A673 (cell line): ENCODE measurements at regions not wholly inside any gene's neighbourhood (a gene's known extent, or its start where the extent isn't known, plus 50 kb on each side); places are given as distances from the start of the nearest gene placed in this dataset.

Experiments
- BruUV-seq: library from RNA; stranded (reverse); fragments of 400-500 nt; replicated peaks from 2 replicates; lab custom pipeline; 2021; lab: Mats Ljungman, UMichigan
- CTCF ChIA-PET: fragments of 300-600 bp; sonication (Branson Sonifier 250); formaldehyde crosslinking; loops from one replicate; lab custom pipeline; 2022; ENCODE audit warnings: antibody characterized with exemption; lab: Charles Lee
- POLR2A ChIA-PET: fragments of 300-600 bp; sonication (Branson Sonifier 250); formaldehyde crosslinking; loops from one replicate; lab custom pipeline; 2022; ENCODE audit warnings: antibody characterized with exemption; ENCODE audit not compliant: low non-redundant PET; lab: Charles Lee
- DNase-seq: peaks from one replicate; pipeline ENCODE4 v3.0.0-alpha.2; 2015; ENCODE audit warnings: low spot score
- H3K27ac ChIP-seq: fragments of 200-600 bp; sonication (generic); 2 replicates; pipeline ENCODE4 v1.5.1; 2016; ENCODE audit warnings: mixed run types, low read depth, mild to moderate bottlenecking, mixed read lengths, antibody characterized with exemption, low read length; ENCODE audit not compliant: poor library complexity, severe bottlenecking
- H3K27me3 ChIP-seq: fragments of 200-600 bp; sonication (generic); replicated peaks from 2 replicates; pipeline ENCODE4 v1.6.1; 2017; ENCODE audit warnings: mixed run types, low read depth, mild to moderate bottlenecking, mixed read lengths, antibody characterized with exemption, low read length; ENCODE audit not compliant: insufficient read depth, poor library complexity
- H3K36me3 ChIP-seq: fragments of 200-600 bp; sonication (generic); 2 replicates; pipeline ENCODE4 v1.6.1; 2016; ENCODE audit warnings: mixed run types, mild to moderate bottlenecking, mixed read lengths, antibody characterized with exemption, low read length; ENCODE audit not compliant: insufficient read depth, poor library complexity, severe bottlenecking
- H3K4me1 ChIP-seq: fragments of 200-600 bp; sonication (generic); 2 replicates; pipeline ENCODE4 v1.6.1; 2017; ENCODE audit warnings: mixed run types, mild to moderate bottlenecking, mixed read lengths, antibody characterized with exemption, low read length; ENCODE audit not compliant: insufficient read depth, poor library complexity, severe bottlenecking
- H3K4me3 ChIP-seq: fragments of 200-600 bp; sonication (generic); 2 replicates; pipeline ENCODE4 v1.5.1; 2016; ENCODE audit warnings: low read depth, mixed run types, mild to moderate bottlenecking, mixed read lengths, low read length; ENCODE audit not compliant: poor library complexity, severe bottlenecking
- H3K9me3 ChIP-seq: fragments of 200-600 bp; sonication (generic); 2 replicates; pipeline ENCODE4 v1.6.1; 2016; ENCODE audit warnings: mixed run types, low read depth, mild to moderate bottlenecking, mixed read lengths, antibody characterized with exemption, low read length; ENCODE audit not compliant: poor library complexity, severe bottlenecking
- EZH2 ChIP-seq: fragments of 200-600 bp; sonication (generic); IDR thresholded peaks from 2 replicates; pipeline ENCODE4 v1.6.1; 2017; ENCODE audit warnings: borderline replicate concordance, low read depth, mild to moderate bottlenecking, mixed read lengths, antibody characterized with exemption, low read length; ENCODE audit not compliant: poor library complexity, severe bottlenecking
- intact Hi-C: fragments of 100-400 bp; cut with micrococcal nuclease; formaldehyde crosslinking; loops from one replicate; pipeline ENCODE4 v1.10.0; 2022; ENCODE audit not compliant: unreplicated experiment
- TF ChIP-seq, protein P1 (sequence below): fragments of 300-800, 200-600 bp; sonication (generic); conservative IDR thresholded peaks from 2 replicates; pipeline ENCODE4 v1.5.1; 2017; ENCODE audit warnings: low read depth, mild to moderate bottlenecking, antibody characterized with exemption, low read length, moderate library complexity, mixed read lengths

DNA sequence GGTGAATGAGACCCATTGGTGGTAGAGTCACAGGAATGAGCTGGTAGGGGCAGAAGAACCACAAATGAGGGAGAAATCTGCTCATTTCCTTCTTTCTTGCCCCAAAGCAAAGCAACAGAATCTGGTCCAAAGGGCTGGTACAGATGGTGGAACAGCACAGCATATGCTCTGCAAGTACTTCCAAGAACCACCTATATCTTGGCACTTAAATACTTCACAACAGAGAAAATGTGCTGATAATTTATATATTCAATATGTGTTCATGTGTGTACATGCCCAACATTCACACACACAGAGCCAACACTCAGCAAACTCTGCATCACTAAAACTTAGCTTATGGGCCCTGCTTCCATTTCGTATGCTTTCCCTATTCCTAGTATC lies 884.4 kb upstream of the KLHL29 start:
- H3K9me3 ChIP-seq = no peaks in the 10 kb centered on the region
- H3K27ac ChIP-seq = no peak overlapping the region
- H3K4me1 ChIP-seq = no peaks in the 10 kb centered on the region
- no peaks in the 10 kb centered on the region for H3K27me3 ChIP-seq
- ChIA-PET CTCF (no interaction called here), POLR2A (no interaction called here)
- DNase-seq = no peak
- TF ChIP-seq, protein P1, sequence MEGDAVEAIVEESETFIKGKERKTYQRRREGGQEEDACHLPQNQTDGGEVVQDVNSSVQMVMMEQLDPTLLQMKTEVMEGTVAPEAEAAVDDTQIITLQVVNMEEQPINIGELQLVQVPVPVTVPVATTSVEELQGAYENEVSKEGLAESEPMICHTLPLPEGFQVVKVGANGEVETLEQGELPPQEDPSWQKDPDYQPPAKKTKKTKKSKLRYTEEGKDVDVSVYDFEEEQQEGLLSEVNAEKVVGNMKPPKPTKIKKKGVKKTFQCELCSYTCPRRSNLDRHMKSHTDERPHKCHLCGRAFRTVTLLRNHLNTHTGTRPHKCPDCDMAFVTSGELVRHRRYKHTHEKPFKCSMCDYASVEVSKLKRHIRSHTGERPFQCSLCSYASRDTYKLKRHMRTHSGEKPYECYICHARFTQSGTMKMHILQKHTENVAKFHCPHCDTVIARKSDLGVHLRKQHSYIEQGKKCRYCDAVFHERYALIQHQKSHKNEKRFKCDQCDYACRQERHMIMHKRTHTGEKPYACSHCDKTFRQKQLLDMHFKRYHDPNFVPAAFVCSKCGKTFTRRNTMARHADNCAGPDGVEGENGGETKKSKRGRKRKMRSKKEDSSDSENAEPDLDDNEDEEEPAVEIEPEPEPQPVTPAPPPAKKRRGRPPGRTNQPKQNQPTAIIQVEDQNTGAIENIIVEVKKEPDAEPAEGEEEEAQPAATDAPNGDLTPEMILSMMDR = no peak
- TF ChIP-seq EZH2 = no peak
- no peak overlapping the region for H3K4me3 ChIP-seq
- intact Hi-C loops = no loop called here
- H3K36me3 ChIP-seq = no peaks in the 10 kb centered on the region
- BruUV-seq = no TSS peak

DNA sequence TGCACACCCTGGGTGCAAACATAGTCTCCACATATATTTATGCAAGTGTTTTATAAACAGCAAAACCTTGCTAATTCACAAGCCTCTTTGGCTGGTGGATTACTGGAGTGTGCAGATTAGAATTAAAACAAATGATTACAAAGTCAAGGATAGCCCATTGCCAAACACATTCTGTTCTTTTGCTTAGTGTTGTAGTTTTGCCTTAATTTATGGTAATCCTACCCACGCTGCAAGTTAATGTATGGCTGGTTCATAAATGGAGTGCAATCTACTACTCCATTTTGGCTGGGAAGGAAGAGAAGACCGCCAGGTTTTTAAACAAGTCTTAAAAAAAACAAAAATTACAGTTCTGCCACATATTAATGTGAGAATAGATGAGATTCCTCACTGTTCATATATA lies 883.1 kb upstream of the KLHL29 start:
- ChIA-PET CTCF (no interaction called here), POLR2A (no interaction called here)
- Histone ChIP-seq H3K27ac (no peak overlapping the region), H3K9me3 (no peaks in the 10 kb centered on the region), H3K4me1 (no peaks in the 10 kb centered on the region), H3K4me3 (no peak overlapping the region), H3K27me3 (no peaks in the 10 kb centered on the region), H3K36me3 (no peaks in the 10 kb centered on the region)
- BruUV-seq = no TSS peak
- intact Hi-C loops = no loop called here
- DNase-seq = no peak
- TF ChIP-seq, protein P1 = no peak
- TF ChIP-seq EZH2 = no peak

DNA sequence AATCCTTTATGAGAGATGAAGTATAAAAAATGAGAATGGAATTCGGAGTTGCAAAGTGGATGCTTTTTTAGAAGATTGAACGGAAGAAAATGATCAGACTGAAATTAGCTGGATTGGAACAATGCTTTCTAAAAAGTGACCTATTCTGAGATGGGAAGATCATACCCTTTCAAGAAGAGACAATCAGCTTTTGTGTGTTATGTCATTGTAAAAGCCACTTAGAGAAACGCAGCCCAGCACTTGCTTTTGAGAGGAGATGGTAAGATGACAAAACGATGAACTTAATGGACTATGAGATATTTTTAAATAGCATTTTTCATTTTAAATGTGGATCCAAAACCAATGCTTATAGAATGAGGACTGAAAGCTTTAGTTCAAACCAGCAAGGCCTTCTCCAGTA lies 871.4 kb upstream of the KLHL29 start:
- ChIA-PET POLR2A (interaction anchor here (0.6 kb wide), 1 partner anchor 801 kb away, joined by 4 read pairs; no protein-coding TSS in a partner anchor), CTCF (no interaction called here)
- Histone ChIP-seq H3K36me3 (no peaks in the 10 kb centered on the region), H3K9me3 (no peaks in the 10 kb centered on the region), H3K27me3 (no peaks in the 10 kb centered on the region), H3K4me3 (no peak overlapping the region), H3K27ac (no peak overlapping the region), H3K4me1 (no peaks in the 10 kb centered on the region)
- no peak for DNase-seq
- no TSS peak for BruUV-seq
- intact Hi-C loops = no loop called here
- TF ChIP-seq EZH2 = no peak
- TF ChIP-seq, protein P1 = no peak
